LNCAP (cell line): ENCODE measurements at regions not wholly inside any gene's neighbourhood (a gene's known extent, or its start where the extent isn't known, plus 50 kb on each side); places are given as distances from the start of the nearest gene placed in this dataset.

Source experiments
- CTCF ChIP-seq: fragments of 450-650 bp; IDR thresholded peaks from 2 replicates; pipeline ENCODE4 v1.5.1; 2017; ENCODE audit warnings: mild to moderate bottlenecking

GRCh38 chr14:82536566-82536965, 1002.9 kb upstream of the SEL1L start:
- no peak for TF ChIP-seq CTCF

GRCh38 chr14:82537831-82538230, 1004.2 kb upstream of the SEL1L start:
- TF ChIP-seq CTCF, result no peak

- TF ChIP-seq CTCF, result no peak
Observed at GRCh38 chr14:82546401-82546800, 1012.7 kb upstream of the SEL1L start.

GRCh38 chr14:82549306-82549990, 1015.8 kb upstream of the SEL1L start:
- TF ChIP-seq CTCF, result no peak

GRCh38 chr14:82562881-82563280, 1029.2 kb upstream of the SEL1L start:
- TF ChIP-seq CTCF, result no peak

GRCh38 chr14:82565825-82566224, 1032.2 kb upstream of the SEL1L start:
- no peak for TF ChIP-seq CTCF

GRCh38 chr14:82587226-82587625, 1053.6 kb upstream of the SEL1L start:
- no peak for TF ChIP-seq CTCF

- TF ChIP-seq CTCF, result no peak
Observed at GRCh38 chr14:82595466-82595865, 1061.8 kb upstream of the SEL1L start.
